Adrenal gland (tissue), 5 donors: ENCODE measurements at regions not wholly inside any gene's neighbourhood (a gene's known extent, or its start where the extent isn't known, plus 50 kb on each side); places are given as distances from the start of the nearest gene placed in this dataset.

Source experiments
- POLR2A ChIP-seq, 2 donors: fragments of 450-650 bp; IDR thresholded peaks; one replicate each; pipeline ENCODE4 v1.6.1; 2017; ENCODE audit warnings: antibody characterized with exemption in 2 of 2, mild to moderate bottlenecking in 2 of 2, moderate library complexity in 1 of 2
- TF ChIP-seq, protein P1 (sequence below), 6 experiments: fragments of 450-650 bp in 4 of 6; fragments of 200-600 bp in 2 of 6; sonication (generic) in 1 of 6; IDR thresholded peaks; 1 replicate in 5 of 6; 2 replicates in 1 of 6; pipeline versions ENCODE4 v1.5.1 to v1.8.0; 2016 to 2021; ENCODE audit warnings: antibody characterized with exemption in 6 of 6, mild to moderate bottlenecking in 2 of 6, moderate library complexity in 1 of 6
- donor health status: DM: no; HTN: no; CAD: no.

GRCh38 chr12:92650228-92650822 is 52.5 kb upstream of the PLEKHG7 start:
- TF ChIP-seq, protein P1, sequence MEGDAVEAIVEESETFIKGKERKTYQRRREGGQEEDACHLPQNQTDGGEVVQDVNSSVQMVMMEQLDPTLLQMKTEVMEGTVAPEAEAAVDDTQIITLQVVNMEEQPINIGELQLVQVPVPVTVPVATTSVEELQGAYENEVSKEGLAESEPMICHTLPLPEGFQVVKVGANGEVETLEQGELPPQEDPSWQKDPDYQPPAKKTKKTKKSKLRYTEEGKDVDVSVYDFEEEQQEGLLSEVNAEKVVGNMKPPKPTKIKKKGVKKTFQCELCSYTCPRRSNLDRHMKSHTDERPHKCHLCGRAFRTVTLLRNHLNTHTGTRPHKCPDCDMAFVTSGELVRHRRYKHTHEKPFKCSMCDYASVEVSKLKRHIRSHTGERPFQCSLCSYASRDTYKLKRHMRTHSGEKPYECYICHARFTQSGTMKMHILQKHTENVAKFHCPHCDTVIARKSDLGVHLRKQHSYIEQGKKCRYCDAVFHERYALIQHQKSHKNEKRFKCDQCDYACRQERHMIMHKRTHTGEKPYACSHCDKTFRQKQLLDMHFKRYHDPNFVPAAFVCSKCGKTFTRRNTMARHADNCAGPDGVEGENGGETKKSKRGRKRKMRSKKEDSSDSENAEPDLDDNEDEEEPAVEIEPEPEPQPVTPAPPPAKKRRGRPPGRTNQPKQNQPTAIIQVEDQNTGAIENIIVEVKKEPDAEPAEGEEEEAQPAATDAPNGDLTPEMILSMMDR (IDR thresholded peaks at IDR 0.05), result no peak
- TF ChIP-seq POLR2A (IDR thresholded peaks at IDR 0.05), result no peak
